Jurkat, Clone E6-1 (cell line): ENCODE measurements at regions not wholly inside any gene's neighbourhood (a gene's known extent, or its start where the extent isn't known, plus 50 kb on each side); places are given as distances from the start of the nearest gene placed in this dataset.

ENCODE experiments used
- DNase-seq: peaks from one replicate; pipeline ENCODE4 v3.0.0-alpha.2; 2011; ENCODE audit warnings: low read depth, low spot score
- H3K4me3 ChIP-seq: 2 replicates; pipeline ENCODE4 v1.5.1; 2011; ENCODE audit warnings: mild to moderate bottlenecking, low read length, control low read depth, moderate library complexity

DNA sequence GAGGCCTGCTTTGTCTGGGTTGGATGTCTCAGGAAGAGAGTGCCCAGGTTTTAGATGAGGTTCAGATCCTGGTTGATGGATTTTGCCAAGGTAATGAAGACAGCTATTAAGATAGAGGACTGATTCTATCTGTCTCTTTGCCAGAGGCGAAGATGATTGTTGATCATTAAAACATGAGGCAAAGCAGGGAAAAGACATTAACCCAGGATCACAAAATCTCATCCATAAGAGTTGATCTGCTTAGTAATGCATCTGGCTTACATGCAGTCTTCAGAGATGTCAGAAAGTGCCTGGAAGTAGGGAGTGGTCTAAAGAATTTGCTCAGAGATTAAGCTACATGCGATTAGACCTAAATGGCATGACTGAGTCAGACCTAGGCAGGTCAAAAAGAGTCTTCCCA lies 229.6 kb upstream of the PLD5 start:
- no peak overlapping the region for H3K4me3 ChIP-seq
- no peak for DNase-seq

DNA sequence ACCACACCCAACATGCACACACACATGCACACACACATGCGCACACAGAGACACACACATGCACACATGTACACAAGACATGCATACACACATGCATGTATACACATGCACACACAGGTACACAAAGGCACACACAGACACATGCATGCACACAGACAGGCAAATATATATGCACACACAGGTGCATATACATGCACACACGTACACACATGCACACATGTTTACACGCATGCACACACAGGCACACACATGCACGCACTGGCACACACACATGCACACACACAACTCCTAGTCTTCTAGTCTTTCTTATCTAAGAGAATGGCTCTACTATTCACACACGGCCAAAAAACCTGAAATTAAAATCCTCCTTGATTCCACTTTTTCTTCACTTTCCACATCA lies 222.7 kb upstream of the PLD5 start:
- no peak overlapping the region for H3K4me3 ChIP-seq
- DNase-seq, result no peak

DNA sequence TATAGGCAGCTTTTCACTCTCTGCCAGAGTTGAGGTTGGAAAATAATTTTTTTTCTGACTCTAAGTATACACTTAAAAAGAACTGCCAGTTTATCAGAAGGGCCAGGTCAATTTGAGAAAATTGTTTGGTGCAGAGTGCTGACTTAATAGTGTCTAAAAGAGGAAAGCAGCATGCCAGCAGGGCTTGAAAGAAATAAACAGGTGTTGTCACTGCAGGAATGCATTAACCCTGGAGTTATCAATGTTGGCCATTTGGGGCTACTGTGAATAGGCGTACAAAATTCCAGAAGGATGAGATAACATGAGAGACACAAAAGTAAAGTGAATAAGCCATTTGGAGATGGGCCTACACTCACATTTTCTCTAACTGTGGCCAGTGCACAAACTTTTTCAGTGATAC lies 220.6 kb upstream of the PLD5 start:
- no peak for DNase-seq
- H3K4me3 ChIP-seq, result no peak overlapping the region

DNA sequence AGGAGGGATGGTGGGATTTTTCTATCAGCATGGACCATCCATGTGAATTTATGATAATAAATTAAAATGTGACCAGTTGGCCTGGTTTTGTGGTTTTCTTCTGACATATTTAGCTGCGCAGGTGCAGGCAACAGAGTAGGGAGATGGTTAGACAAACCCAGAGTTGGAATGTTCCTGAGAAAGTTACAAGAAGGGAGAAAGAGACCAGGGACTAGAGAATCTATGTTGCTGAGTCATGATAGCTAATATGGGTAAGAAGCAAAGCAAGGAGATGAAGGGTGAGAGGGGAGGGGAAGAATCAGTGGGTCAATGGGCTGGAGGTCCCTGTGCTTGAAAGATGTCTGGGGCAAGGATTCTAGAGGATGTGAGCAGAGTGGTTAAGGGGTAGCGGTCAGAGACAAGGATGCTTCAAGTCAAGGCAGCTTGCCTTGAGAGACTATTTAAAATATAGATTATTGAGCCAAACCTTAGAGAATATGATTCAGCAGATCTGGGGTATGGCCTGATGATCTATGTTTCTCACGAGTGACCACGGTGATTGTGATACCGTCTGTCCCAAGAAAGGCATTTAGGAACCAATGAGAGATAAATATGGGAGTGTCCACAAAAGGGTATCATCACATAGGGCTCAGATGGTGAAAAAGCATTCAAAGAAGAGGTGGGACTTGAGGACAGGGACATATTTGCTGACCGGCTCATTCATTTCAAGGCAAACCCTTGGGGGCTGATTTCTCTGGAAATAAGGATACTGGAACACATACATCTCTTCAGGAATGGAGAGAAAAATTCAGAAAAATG lies 219.7 kb upstream of the PLD5 start:
- no peak overlapping the region for H3K4me3 ChIP-seq
- DNase-seq, result no peak

DNA sequence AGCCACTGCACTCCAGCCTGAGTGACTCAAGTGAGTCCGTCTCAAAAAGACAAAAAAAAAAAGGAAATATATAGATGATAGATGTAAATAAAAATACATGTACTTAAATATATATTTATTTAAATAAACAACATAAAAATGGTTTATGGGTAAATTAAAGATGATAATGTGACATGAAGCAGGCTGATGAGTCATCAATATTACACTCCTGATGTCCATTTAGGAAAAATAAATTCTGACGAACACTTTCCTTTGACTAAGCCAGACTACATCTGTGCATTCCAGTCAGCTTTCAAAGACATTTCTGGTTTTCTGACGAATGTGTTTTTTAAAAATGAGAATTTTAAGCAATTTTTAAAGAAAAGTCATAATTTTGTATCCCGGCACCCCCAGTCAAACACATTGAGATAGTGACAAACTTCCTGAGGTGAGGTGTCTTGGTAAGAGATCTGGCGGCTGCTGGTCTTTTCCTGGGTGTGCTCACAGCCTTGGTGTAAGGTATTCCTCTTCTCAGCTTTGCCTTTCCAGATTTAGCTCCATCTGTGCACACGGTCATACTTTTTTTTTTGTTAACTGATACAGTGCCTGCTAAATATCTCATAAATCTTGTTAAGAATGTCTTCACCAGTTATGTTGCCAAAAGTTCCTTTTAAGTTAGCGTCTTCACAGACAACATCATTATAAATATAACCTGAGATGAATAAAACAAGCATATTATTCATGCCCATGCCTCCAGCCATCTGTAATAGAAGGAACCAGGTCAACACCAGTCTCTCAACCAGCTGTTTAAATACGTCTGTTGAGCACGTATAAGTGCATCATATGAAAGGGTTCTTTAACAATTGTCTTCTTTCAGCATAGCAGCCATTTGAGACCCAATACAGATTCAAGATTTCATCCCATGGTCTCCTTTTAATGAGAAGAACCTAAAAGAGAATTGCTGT lies 214.5 kb upstream of the PLD5 start:
- DNase-seq, result no peak
- H3K4me3 ChIP-seq, result no peak overlapping the region

DNA sequence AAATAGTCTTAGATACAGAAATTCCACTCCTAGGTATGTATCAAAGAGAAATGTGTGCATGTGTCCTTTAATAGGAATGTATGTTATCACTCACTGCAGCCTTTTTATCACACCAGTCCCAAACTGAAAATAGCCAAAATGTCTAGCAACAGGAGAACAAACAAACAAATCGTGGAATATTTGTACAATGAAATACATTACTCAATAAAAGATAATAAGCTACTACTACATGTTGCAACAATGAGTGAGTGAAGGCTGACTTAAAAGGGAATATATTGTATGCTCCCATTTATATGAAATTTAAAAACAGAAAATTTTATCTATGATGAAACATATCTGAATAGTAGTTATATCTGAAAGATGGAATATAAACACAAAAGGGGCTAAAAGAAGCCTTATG lies 212.1 kb upstream of the PLD5 start:
- no peak overlapping the region for H3K4me3 ChIP-seq
- no peak for DNase-seq

DNA sequence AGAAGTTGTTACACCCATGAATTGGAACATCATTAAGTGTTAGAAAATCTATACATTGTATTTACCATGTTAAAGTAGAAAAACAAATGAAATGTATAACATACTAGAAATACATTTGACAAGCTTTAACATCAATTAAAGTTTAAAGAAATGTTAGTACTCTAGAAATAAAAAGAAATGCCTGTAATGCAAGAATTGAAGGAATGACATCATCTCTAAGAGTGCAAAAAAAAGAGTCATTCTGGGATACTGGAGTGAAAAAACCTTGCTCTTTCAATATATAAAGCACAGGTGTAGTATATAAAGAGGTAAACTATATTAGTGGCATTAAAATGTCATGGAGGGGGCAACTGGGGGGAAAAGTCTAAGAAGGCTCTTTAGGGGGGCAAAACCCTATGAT lies 210.8 kb upstream of the PLD5 start:
- no peak overlapping the region for H3K4me3 ChIP-seq
- DNase-seq, result no peak

DNA sequence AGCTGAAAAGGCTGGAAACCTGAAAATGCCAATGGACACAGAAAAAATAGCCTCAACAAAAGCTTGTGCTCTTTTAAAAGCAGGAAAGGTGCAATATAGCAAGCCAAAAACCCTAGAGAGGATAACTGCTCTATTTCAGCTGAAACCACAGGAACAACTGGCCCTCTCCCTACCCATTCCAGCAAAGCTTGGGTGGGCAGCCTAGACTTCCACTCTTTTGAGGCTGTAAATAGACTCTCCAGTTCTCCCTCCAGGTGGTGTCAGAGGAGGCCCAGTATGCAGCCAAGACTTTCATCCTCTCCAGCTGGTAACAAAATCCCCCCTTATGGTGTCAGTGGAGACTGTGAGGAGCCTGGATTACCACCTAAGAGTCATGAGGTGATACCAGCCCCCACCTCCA lies 206.9 kb upstream of the PLD5 start:
- H3K4me3 ChIP-seq, result no peak overlapping the region
- DNase-seq, result no peak

DNA sequence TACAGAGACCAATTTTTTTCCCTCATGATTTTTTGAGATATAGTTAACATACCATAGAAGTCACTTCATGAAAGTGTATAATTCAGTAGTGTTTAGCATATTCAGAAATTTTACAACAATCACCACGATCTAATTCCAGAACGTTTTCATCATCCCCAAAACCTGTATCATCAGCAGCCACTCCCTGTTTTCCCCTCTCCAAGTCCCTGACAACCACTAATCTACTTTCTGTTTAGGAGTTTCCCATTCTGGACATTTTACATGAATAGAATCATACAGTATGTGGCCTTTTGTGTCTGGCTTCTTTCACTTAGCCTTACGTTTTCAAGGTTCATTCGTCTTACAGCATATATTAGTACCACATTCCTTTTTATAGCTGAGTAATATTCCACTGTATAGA lies 204.2 kb upstream of the PLD5 start:
- DNase-seq, result no peak
- H3K4me3 ChIP-seq, result no peak overlapping the region

DNA sequence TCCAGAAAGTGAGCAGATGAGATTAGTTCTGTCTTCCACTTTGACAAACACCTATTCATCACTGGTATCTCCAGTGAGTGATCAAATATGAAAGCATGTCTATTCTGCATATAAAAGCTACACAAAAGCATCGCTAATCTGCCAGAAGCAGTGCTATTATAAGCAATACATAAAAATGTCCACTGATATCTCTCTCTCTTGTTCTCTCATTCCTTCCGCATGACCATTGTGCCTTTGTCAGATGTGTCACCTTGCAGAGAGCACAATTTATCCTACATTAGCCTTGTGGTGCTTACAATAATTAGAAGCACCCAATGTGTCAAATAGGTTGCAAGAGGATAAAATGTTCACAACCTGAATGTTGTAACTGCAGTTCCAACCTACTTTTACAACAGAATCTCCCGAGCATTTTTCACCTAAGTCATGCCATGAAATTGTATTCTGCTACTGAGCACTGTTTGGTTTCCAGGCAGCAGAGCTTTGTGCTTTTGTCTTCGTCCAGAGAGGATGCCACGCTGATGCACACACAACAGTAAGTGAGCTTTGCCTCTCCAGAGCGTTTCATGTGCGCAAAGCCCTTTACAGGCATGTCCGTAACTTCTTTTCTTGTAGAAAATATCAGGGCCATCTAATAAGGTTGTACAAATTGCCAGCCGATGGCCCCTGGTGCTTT lies 198.7 kb upstream of the PLD5 start:
- DNase-seq, result no peak
- no peak overlapping the region for H3K4me3 ChIP-seq

DNA sequence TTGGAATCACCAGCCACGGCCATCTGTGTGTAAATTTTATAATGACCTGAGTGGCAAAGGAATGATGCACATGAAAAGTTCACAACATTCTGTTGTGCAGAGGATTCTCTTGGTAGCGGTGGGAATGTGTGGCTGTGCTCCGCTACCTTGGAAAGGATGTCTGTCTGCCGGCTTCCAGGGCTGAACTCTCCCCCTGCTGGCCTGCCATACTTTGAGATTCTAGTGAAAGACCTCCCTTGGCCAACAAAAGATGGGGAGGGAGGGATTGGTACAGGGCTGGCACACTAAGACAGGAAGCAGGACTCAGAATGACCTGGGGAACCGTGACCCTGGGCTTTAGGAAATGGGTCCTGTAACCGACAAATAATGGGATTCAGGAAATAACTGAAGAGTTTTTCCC lies 194.5 kb upstream of the PLD5 start:
- no peak for DNase-seq
- no peak overlapping the region for H3K4me3 ChIP-seq

DNA sequence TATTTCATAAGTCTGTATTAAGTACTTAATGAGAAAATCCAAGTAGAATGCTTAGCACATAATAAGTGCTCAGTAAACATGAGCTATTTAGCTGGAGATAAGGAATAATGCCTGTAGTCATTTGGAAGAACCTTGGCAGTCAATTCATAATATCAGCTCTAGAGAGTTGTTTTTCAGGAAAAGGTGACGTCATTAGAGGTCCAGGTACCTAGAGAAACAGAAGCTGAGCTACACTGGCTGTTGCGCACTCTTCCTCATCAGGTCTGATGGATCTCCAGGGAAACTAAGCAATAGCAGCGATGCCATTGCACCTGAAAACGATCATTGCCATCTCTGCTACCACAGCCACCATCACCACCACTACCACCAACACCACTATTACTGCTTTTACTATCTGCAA lies 187.8 kb upstream of the PLD5 start:
- DNase-seq, result no peak
- no peak overlapping the region for H3K4me3 ChIP-seq

DNA sequence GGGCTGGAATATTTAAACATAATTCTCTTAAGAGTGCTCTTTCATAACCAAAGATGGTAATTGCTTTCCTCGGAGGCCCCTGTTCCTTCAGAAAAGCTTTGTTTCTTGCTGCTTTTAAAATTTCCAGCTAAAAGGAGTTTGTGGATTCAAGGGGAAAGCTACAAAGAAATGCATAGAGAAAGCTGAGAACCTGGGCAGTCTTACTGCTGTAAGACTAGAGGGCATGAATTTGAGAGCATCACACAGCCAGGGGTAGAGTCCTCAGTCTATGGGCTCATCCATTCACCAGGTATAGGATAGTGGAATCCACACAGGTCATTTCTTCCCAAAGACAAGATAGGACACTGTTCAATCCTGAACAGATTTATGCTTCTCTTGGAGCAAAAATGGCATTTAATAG lies 186.3 kb upstream of the PLD5 start:
- H3K4me3 ChIP-seq, result no peak overlapping the region
- DNase-seq, result no peak

DNA sequence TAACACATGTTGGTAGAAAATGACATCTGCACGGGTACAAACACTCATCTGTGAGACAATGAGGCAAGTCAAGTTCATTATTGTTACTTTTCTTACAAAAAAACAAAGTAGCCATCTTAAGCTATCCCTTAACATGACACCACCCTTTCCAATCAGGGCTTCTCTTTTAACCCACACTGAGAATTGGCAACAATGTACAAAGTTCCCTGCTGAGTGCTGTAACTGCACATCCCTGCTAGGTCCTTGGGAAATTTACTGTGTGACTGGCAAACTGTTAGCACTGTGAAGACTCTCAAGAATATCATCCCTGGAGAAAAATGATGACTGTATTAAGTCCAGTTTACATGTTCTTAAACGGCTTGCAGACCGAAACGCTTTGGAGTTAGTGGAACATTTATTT lies 185.8 kb upstream of the PLD5 start:
- DNase-seq, result no peak
- H3K4me3 ChIP-seq, result no peak overlapping the region

DNA sequence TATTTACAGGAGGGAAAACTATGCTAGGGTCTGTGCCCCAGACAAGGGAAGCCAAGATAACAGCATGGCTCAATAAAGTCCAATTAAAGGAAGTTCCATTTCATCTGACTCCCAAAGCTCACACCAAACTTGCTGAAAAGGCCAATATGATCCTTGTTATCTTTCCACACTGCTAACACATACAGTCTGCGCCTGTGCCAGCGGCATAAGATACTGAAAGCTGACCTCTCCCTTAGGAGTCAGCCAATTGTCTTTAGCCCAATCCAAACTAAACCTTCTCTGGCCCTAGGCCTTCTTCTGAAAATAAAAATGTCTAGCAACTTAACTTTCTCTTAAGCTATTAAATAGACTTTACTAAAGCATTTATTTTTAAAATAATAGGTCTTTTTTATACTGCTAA lies 179.0 kb upstream of the PLD5 start:
- H3K4me3 ChIP-seq, result no peak overlapping the region
- DNase-seq, result no peak

DNA sequence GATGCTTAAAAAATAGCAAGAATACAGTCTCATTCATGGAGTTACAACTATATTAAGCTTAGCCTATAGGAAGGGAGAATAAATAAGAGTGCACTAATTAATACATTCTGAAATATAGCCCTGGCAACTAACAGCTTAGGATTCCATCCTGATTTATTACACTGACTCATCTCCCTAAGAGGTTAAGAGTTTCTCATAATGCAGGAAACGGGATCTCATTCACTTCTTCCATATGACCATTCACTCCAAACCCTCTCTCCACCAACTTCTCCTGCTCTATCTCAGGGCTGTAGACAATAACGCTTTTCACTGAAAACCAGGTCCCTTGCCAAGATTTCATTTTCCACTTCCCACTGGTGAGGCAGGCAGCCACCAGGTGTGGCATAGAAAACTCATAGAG lies 168.5 kb upstream of the PLD5 start:
- DNase-seq, result no peak
- no peak overlapping the region for H3K4me3 ChIP-seq

DNA sequence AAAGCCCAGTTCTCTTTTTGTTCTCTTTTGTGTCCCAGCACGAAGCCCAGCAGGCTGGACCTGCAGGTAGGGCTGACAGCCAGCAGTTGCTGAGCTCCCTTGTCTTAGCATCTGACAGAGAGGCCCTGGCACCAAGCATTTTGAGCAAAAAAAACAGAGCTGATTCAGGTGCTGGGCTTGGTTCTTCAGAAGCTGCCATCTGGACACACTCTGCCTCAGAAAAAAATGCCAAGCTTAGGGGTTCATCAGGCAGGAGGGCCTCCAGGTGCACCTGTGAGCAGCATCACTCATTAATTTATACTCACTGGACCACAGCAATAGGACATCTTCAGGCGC lies 167.1 kb upstream of the PLD5 start:
- no peak for DNase-seq
- no peak overlapping the region for H3K4me3 ChIP-seq

DNA sequence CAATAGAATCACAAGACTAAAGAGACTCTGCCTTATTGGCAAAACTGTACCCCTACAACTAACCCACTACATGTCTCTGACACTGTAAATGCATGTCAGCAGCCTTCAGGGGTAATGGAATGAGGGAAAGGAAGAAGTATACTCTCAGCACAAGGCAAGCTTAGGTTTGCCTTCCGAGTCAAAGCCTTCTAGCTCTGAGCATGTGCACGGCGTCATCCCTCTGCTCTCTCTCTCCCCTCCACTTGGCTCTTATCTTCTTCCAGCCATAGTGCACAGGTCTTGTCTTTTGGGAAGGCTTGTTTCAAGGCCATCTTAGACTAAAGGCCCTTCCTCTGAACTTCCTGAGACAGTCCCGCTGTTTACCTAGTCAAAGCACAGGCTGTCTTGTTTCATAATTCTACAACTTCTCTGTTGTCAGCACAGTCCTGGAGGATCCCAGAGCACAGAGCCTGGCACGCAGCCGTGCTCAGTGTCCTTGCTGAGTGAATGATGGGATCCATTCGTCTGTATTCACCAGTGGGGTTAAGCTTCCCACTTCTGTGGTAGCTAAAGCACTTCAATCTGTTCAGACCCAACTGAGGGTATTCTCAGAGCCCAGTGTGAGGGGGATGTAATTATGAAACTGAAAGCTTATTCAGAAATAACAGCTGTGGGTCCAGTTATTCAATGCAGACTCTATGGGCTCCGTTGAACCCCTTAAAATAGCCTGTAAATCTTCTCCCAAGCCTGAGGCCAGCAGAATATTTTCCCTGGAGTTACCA lies 166.5 kb upstream of the PLD5 start:
- DNase-seq, result no peak

DNA sequence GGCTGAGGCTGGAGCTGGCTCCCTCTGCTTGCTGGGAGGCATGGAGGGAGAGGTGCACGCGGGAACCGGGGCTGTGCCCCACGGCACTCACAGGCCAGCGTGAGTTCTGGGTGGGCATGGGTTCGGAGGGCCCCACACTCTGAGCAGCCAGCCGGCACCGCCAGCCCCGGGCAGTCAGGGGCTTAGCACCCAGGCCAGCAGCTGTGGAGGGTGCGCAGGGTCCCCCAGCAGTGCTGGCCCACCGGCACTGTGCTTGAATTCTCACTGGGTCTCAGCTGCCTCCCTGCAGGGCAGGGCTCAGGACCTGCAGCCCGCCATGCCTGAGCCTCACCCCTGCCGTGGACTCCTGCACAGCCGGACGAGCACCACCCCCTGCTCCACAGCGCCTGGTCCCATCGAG lies 164.9 kb upstream of the PLD5 start:
- no peak overlapping the region for H3K4me3 ChIP-seq
- no peak for DNase-seq

More for the DNA sequence above, 166.5 kb upstream of the PLD5 start:
- H3K4me3 ChIP-seq, result no peak overlapping the region
